H1 (cell line): ENCODE measurements at regions not wholly inside any gene's neighbourhood (a gene's known extent, or its start where the extent isn't known, plus 50 kb on each side); places are given as distances from the start of the nearest gene placed in this dataset.

Source experiments
- CTCF ChIA-PET: fragments of 300-600 bp; sonication (Branson Sonifier 250); formaldehyde crosslinking; loops from one replicate; lab custom pipeline; 2021; ENCODE audit not compliant: partially characterized antibody; lab: Charles Lee
- POLR2A ChIA-PET: fragments of 300-600 bp; sonication (Branson Sonifier 250); formaldehyde crosslinking; loops from one replicate; lab custom pipeline; 2021; ENCODE audit warnings: inconsistent platforms; ENCODE audit not compliant: partially characterized antibody; lab: Charles Lee
- DNase-seq, 2 experiments: peaks; one replicate each; pipeline versions ENCODE4 v3.0.0 to v3.0.0-alpha.2; 2010 to 2022; ENCODE audit warnings: low spot score in 2 of 2, low read depth in 1 of 2, mixed read lengths in 1 of 2
- FAIRE-seq: peaks from 2 replicates; lab custom pipeline; 2011; peaks lifted over from hg19 to GRCh38; lab: Jason Lieb, UNC
- H2AFZ ChIP-seq: 2 replicates; pipeline ENCODE4 v1.8.1; 2012; ENCODE audit warnings: low read length, inconsistent platforms
- H2AK5ac ChIP-seq: 2 replicates; pipeline ENCODE4 v1.6.1; 2013; ENCODE audit warnings: low read depth, low read length
- H2BK120ac ChIP-seq: replicated peaks from 2 replicates; pipeline ENCODE3; 2013; ENCODE audit warnings: low read depth, low read length, inconsistent platforms
- H2BK12ac ChIP-seq: 2 replicates; pipeline ENCODE4 v1.6.1; 2013; ENCODE audit warnings: low read depth, low read length
- H2BK15ac ChIP-seq: 2 replicates; pipeline ENCODE4 v1.6.1; 2013; ENCODE audit warnings: low read length
- H2BK20ac ChIP-seq: 2 replicates; pipeline ENCODE4 v1.6.1; 2013; ENCODE audit warnings: low read length
- H2BK5ac ChIP-seq: 2 replicates; pipeline ENCODE4 v1.6.1; 2013; ENCODE audit warnings: low read depth, low read length
- H3K14ac ChIP-seq: 2 replicates; pipeline ENCODE4 v1.6.1; 2013; ENCODE audit warnings: inconsistent platforms; ENCODE audit not compliant: insufficient read length
- H3K18ac ChIP-seq: 2 replicates; pipeline ENCODE4 v1.6.1; 2013; ENCODE audit warnings: low read length; ENCODE audit errors: extremely low read depth
- H3K23ac ChIP-seq: 2 replicates; pipeline ENCODE4 v1.6.1; 2013; ENCODE audit warnings: inconsistent platforms; ENCODE audit not compliant: insufficient read length
- H3K23me2 ChIP-seq: 2 replicates; pipeline ENCODE4 v1.6.1; 2013; ENCODE audit warnings: low read depth, low read length
- H3K27ac ChIP-seq: 2 replicates; pipeline ENCODE4 v1.6.1; 2011; ENCODE audit warnings: low read depth, low read length, inconsistent platforms
- H3K27me3 ChIP-seq, 4 experiments: replicated peaks in 1 of 4; 1 replicate in 1 of 4; 2 replicates in 3 of 4; pipeline versions ENCODE4 v1.6.1 to v1.8.1; 2011 to 2013; ENCODE audit warnings: low read length in 3 of 4, mild to moderate bottlenecking in 3 of 4, inconsistent platforms in 2 of 4, mixed read lengths in 2 of 4, moderate library complexity in 1 of 4; ENCODE audit not compliant: control insufficient read depth in 3 of 4, insufficient read depth in 3 of 4; ENCODE audit errors: extremely low read depth in 1 of 4
- H3K36me3 ChIP-seq, 4 experiments: 2 replicates each; pipeline versions ENCODE4 v1.6.1 to v1.8.1; 2011 to 2013; ENCODE audit warnings: mild to moderate bottlenecking in 4 of 4, low read length in 3 of 4, moderate library complexity in 2 of 4, control low read depth in 1 of 4, inconsistent platforms in 1 of 4; ENCODE audit not compliant: insufficient read depth in 4 of 4, control insufficient read depth in 2 of 4
- H3K4ac ChIP-seq: replicated peaks from 2 replicates; pipeline ENCODE3; 2013; ENCODE audit warnings: low read length, low read depth, mixed read lengths, inconsistent platforms; ENCODE audit not compliant: insufficient read length
- H3K4me1 ChIP-seq, 4 experiments: replicated peaks in 1 of 4; 1 replicate in 1 of 4; 2 replicates in 3 of 4; pipeline versions ENCODE4 v1.6.1 to v1.8.1; 2011 to 2013; ENCODE audit warnings: low read length in 3 of 4, inconsistent platforms in 2 of 4, mixed read lengths in 1 of 4; ENCODE audit not compliant: insufficient read depth in 4 of 4, control insufficient read depth in 3 of 4
- H3K4me2 ChIP-seq, 2 experiments: 2 replicates each; pipeline versions ENCODE4 v1.6.1 to v1.8.1; 2011 to 2013; ENCODE audit warnings: low read depth in 2 of 2, low read length in 2 of 2, control low read depth in 1 of 2, inconsistent platforms in 1 of 2, mild to moderate bottlenecking in 1 of 2; ENCODE audit not compliant: insufficient read depth in 1 of 2
- H3K4me3 ChIP-seq, 4 experiments: fragments of 200-600, 300-600 bp in 1 of 4; sonication (generic), shearing (Covaris generic), sonication (Bioruptor Twin) in 1 of 4; 2 replicates each; pipeline versions ENCODE4 v1.5.1 to v1.8.1; 2011 to 2016; ENCODE audit warnings: low read length in 4 of 4, low read depth in 3 of 4, control low read depth in 2 of 4, inconsistent platforms in 2 of 4, mild to moderate bottlenecking in 2 of 4, mixed read lengths in 1 of 4, moderate library complexity in 1 of 4; ENCODE audit not compliant: insufficient read depth in 2 of 4; ENCODE audit errors: extremely low read depth in 1 of 4
- H3K56ac ChIP-seq: replicated peaks from 2 replicates; pipeline ENCODE3; 2013; ENCODE audit warnings: low read depth, mild to moderate bottlenecking, mixed read lengths, low read length, inconsistent platforms; ENCODE audit not compliant: insufficient read length
- H3K79me1 ChIP-seq: 2 replicates; pipeline ENCODE4 v1.6.1; 2013; ENCODE audit warnings: low read depth, low read length, control low read depth
- H3K79me2 ChIP-seq, 2 experiments: 2 replicates each; pipeline versions ENCODE4 v1.6.1 to v1.8.1; 2012 to 2013; ENCODE audit warnings: low read length in 2 of 2, mild to moderate bottlenecking in 2 of 2, inconsistent platforms in 1 of 2; ENCODE audit not compliant: insufficient read depth in 2 of 2, control insufficient read depth in 1 of 2
- H3K9ac ChIP-seq, 4 experiments: replicated peaks in 1 of 4; 1 replicate in 1 of 4; 2 replicates in 3 of 4; pipeline versions ENCODE4 v1.6.1 to v1.8.1; 2011 to 2013; ENCODE audit warnings: low read depth in 3 of 4, low read length in 3 of 4, control low read depth in 2 of 4, mild to moderate bottlenecking in 2 of 4, moderate library complexity in 2 of 4, inconsistent platforms in 1 of 4; ENCODE audit errors: extremely low read depth in 1 of 4
- H3K9me3 ChIP-seq, 2 experiments: 2 replicates each; pipeline versions ENCODE4 v1.6.1 to v1.8.1; 2012 to 2013; ENCODE audit warnings: mild to moderate bottlenecking in 2 of 2, moderate library complexity in 2 of 2, control low read depth in 1 of 2, inconsistent platforms in 1 of 2, low read depth in 1 of 2, low read length in 1 of 2, mixed read lengths in 1 of 2; ENCODE audit not compliant: insufficient read depth in 2 of 2
- H4K20me1 ChIP-seq, 2 experiments: replicated peaks in 1 of 2; 2 replicates each; pipeline versions ENCODE3 to v1.8.1; 2011 to 2013; ENCODE audit warnings: inconsistent platforms in 2 of 2, low read length in 2 of 2, mild to moderate bottlenecking in 1 of 2; ENCODE audit not compliant: insufficient read depth in 2 of 2, control insufficient read depth in 1 of 2
- H4K5ac ChIP-seq: 2 replicates; pipeline ENCODE4 v1.6.1; 2013; ENCODE audit warnings: low read length, low read depth, mixed read lengths, inconsistent platforms; ENCODE audit not compliant: insufficient read length
- H4K8ac ChIP-seq: 2 replicates; pipeline ENCODE4 v1.8.0; 2013; ENCODE audit warnings: mild to moderate bottlenecking, moderate library complexity, low read length, inconsistent platforms; ENCODE audit not compliant: insufficient read depth; ENCODE audit errors: extremely low read depth
- H4K91ac ChIP-seq: replicated peaks from 2 replicates; pipeline ENCODE3; 2013; ENCODE audit warnings: low read length, mixed read lengths, inconsistent platforms; ENCODE audit not compliant: insufficient read length
- ATF2 ChIP-seq: IDR thresholded peaks from 2 replicates; pipeline ENCODE4 v1.6.1; 2012; ENCODE audit warnings: low read length, inconsistent platforms
- EP300 ChIP-seq, 2 experiments: IDR thresholded peaks; 1 replicate in 1 of 2; 2 replicates in 1 of 2; pipeline ENCODE4 v1.6.1; 2011 to 2012; ENCODE audit warnings: low read depth in 2 of 2, low read length in 2 of 2, mild to moderate bottlenecking in 2 of 2, borderline replicate concordance in 1 of 2, inconsistent platforms in 1 of 2, moderate library complexity in 1 of 2
- POLR2A ChIP-seq, 2 experiments: IDR thresholded peaks; 1 replicate in 1 of 2; 2 replicates in 1 of 2; pipeline ENCODE4 v1.6.1; 2011; ENCODE audit warnings: low read depth in 2 of 2, low read length in 2 of 2, mild to moderate bottlenecking in 2 of 2; ENCODE audit errors: control extremely low read depth in 1 of 2
- POU5F1 ChIP-seq: IDR thresholded peaks from 2 replicates; pipeline ENCODE4 v1.6.1; 2011; ENCODE audit warnings: low read depth, mild to moderate bottlenecking, low read length, moderate library complexity
- RNF2 ChIP-seq: fragments of 200-900, 300-1000 bp; sonication (generic); IDR thresholded peaks from 2 replicates; pipeline ENCODE4 v1.7.1; 2016; ENCODE audit warnings: borderline replicate concordance, low read depth, mild to moderate bottlenecking, antibody characterized with exemption, low read length; ENCODE audit not compliant: poor library complexity, severe bottlenecking; ENCODE audit errors: missing control alignments
- SP4 ChIP-seq: IDR thresholded peaks from 2 replicates; pipeline ENCODE4 v1.6.1; 2012; ENCODE audit warnings: low read length, inconsistent platforms
- TAF1 ChIP-seq: IDR thresholded peaks from 2 replicates; pipeline ENCODE4 v1.6.1; 2011; ENCODE audit warnings: mild to moderate bottlenecking, low read depth, low read length
- YY1 ChIP-seq: IDR thresholded peaks from 2 replicates; pipeline ENCODE4 v1.6.1; 2011; ENCODE audit warnings: low read depth, mild to moderate bottlenecking, low read length
- WGBS, 2 experiments: shearing (Covaris generic) in 1 of 2; methylation state at CpG; one replicate each; pipeline versions ENCODE4 v1.1.6 to v1.1.7; 2013 to 2015; ENCODE audit warnings: low lambda C conversion rate in 2 of 2, mixed read lengths in 2 of 2, inconsistent platforms in 1 of 2, low coverage in 1 of 2, missing lambda C conversion rate in 1 of 2; ENCODE audit not compliant: insufficient replicate concordance in 2 of 2, insufficient coverage in 1 of 2, insufficient read length in 1 of 2; ENCODE audit errors: extremely low coverage in 1 of 2, missing lambda C conversion rate in 1 of 2; 5-methylcytosine and 5-hydroxymethylcytosine counted together

DNA sequence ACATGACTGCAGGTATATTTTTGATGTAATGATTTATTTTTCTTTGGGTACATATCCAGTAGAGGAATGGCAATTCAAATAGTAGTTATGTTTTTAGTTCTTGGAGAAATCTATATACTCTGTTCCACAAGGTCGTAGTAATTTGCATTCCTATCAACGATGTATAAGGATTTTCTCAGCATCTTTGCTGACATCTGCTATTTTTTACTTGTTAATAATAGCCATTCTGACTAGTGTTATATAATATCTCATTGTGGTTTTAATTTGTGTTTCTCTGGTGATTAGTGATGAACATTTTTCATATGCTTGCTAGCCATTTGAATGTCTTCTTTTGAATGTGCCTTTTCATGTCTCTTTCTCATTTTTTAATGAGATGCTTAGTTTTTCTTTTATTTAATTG, 292.1 kb upstream of the RGS18 start:
- Histone ChIP-seq H2AFZ (no peak overlapping the region), H4K91ac (no peak overlapping the region), H3K36me3 (no peaks in the 10 kb centered on the region), H3K9me3 (peaks cover 0 to 2% of the 10 kb centered on the region in 2 experiments; a peak in 1 of 4 replicates), H2BK120ac (no peak overlapping the region), H3K79me2 (no peaks in the 10 kb centered on the region), H3K56ac (no peak overlapping the region), H3K4me3 (no peak overlapping the region), H4K8ac (no peak overlapping the region), H3K27me3 (no peaks in the 10 kb centered on the region), H2BK15ac (no peak overlapping the region), H3K18ac (no peak overlapping the region), H3K4ac (no peak overlapping the region), H2BK5ac (no peak overlapping the region), H4K20me1 (no peaks in the 10 kb centered on the region), H2BK12ac (no peak overlapping the region), H2BK20ac (no peak overlapping the region), H3K23me2 (no peaks in the 10 kb centered on the region), H3K14ac (no peak overlapping the region), H4K5ac (no peak overlapping the region), H3K79me1 (no peaks in the 10 kb centered on the region), H2AK5ac (no peak overlapping the region), H3K27ac (no peak overlapping the region), H3K4me1 (no peaks in the 10 kb centered on the region), H3K4me2 (no peak overlapping the region), H3K23ac (no peak overlapping the region), H3K9ac (no peak overlapping the region)
- TF ChIP-seq POU5F1: no peak
- TF ChIP-seq POLR2A (IDR thresholded peaks at IDR 0.05; ENCODE audit: control extremely low read depth in 1 of 2, low read depth in 2 of 2, low read length in 2 of 2): no peak
- no peak for TF ChIP-seq YY1
- TF ChIP-seq SP4: no peak
- no peak for TF ChIP-seq TAF1
- TF ChIP-seq ATF2: no peak
- no peak for TF ChIP-seq RNF2
- no peak for TF ChIP-seq EP300 (IDR thresholded peaks at IDR 0.05; ENCODE audit: borderline replicate concordance in 1 of 2, low read depth in 2 of 2, low read length in 2 of 2)
- ChIA-PET CTCF (no interaction called here), POLR2A (no interaction called here)
- FAIRE-seq: no peak
- DNase-seq: no peak
- WGBS, 2 experiments: 94% methylated on average over 2 of the region's 2 CpGs; no CpG with 5 or more reads in 1 of the 2 experiments
